ENCODE measurements at regions not wholly inside any gene's neighbourhood (a gene's known extent, or its start where the extent isn't known, plus 50 kb on each side); places are given as distances from the start of the nearest gene placed in this dataset.
A peak's percentile ranks its signal among the peaks of the same experiment; 100 is the strongest.
"Not testable (repeated sequence)": the region's sequence is repeated elsewhere in the genome, so short reads cannot be mapped to it uniquely, and the experiment has no call there.

DNA sequence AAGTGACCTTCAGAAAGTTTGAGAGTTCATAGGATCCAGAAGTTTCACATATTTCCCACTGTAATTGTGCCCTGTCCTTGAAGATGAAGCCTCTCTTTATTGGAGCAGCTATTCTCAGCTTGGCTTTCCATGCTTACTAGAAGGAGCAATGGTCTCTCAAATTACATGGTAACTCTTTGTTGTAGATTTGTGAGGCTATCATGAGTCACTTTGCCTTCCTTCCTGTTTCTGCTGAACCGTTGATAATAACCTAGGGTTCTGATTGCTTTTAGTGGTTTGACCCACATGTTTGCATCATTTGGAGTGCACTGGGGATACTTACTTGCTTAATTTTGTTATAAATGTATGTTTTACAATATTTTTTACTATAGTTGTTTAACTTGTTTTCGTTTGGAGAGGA lies 772.9 kb upstream of the SLITRK6 start:
- no peak for DNase-seq (ENCODE audit: low read depth, low spot score)

DNA sequence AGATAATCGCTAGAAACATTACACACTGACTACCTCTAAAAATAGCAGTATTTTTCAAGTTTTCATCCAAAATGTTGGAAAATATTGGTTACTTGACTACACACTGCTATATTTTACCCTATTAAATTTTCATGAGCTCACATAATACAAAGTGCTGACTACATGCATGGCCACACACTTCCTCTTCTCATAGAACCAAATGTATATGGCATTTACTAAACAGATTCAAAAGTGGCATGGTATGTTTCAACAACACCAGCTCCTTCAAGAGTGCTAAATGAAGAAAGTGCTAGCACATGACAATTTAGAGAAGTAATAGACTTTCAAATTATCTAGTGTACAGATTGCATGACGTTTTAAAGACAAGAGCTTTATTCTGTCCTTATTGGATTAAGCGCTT lies 780.4 kb upstream of the SLITRK6 start:
- DNase-seq (ENCODE audit: low read depth, low spot score): no peak

DNA sequence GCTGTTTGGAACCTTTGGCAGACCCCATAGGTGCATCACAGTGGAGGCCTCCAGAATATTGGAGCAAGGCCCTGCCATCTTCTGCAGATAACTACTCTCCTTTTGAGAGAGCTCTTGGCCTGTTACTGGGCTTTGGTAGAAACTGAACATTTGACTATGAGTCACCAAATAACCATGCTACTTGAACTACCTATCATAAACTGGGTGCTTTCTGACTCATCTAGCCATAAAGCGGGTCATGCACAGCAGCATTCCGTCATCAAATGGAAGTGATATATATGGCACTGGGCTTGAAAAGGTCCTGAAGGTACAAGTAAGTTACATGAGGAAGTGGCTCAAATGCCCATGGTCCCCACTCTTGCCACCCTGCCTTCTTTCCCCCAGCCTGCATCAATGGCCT lies 782.5 kb upstream of the SLITRK6 start:
- DNase-seq (ENCODE audit: low read depth, low spot score): no peak

DNA sequence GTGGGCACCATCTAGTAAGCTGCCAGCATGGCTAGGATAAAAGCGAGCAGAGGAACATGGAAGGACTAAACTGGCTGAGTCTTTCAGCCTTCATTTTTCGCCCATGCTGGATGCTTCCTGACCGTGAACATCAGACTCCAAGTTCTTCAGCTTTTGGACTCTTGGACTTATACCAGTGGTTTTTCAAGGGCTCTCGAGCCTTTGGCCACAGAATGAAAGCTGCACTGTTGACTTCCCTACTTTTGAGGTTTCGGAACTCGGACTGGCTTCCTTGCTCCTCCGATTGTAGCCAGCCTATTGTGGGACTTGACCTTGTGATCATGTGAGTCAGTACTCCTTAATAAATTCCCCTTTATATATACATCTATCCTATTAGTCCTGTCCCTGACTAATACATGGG lies 785.1 kb upstream of the SLITRK6 start:
- DNase-seq (ENCODE audit: low read depth, low spot score): no peak

DNA sequence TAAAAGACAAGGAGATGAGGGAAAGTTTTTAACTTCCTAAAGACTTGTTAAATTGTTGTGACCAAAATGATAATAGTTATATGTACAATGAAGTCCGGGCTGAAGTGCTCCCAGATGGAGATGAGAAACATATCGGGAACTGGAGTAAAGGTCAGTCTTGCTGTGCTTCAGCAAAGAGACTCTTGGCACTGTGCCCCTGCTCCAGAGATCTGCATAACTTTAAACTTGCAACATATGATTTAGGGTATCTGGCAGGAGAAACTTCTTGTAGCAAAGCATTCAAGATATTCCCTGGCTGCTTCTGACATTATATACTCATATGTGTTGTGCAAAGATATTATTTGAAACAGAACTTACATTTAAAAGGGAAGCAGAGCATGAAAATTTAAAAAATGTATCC lies 786.6 kb upstream of the SLITRK6 start:
- DNase-seq (ENCODE audit: low read depth, low spot score): peak; percentile 49

DNA sequence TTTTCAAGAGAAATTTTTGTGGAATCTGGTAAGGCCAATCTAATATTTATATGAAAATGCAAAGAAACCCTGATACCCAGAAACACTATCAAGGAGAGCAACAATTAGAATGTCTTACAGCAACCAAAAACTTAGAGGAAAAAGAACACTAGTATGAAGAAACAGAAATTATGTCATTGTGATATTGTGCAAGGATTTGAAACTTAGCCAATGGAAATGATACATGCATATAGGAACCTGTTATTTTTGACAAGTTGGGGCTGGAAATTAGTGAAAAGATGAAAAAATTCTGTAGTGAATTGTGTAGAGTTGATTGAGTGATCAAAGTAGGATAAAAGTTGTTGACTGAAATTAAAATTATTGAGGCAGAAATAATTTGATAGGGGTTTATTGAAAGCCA lies 792.6 kb upstream of the SLITRK6 start:
- DNase-seq (ENCODE audit: low read depth, low spot score): no peak

DNA sequence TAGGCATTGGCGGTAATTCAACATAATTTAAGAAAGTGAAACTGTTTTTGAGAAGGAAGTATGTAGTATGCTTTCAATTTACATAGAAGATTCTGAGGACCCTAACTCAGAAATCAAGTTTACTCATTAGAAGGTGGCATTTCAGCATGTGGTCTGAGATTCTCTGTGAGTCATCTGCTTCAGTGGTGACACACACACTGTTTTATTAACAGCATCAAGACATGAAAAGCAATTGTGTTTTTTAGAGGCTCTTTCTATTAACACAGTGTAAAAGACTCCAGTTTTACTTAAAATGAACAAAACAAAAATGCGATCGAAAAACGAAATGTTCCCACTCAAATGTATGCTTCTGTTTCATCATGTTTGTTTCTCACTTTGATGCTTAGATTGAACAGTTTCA lies 802.1 kb upstream of the SLITRK6 start:
- no peak for DNase-seq (ENCODE audit: low read depth, low spot score)

DNA sequence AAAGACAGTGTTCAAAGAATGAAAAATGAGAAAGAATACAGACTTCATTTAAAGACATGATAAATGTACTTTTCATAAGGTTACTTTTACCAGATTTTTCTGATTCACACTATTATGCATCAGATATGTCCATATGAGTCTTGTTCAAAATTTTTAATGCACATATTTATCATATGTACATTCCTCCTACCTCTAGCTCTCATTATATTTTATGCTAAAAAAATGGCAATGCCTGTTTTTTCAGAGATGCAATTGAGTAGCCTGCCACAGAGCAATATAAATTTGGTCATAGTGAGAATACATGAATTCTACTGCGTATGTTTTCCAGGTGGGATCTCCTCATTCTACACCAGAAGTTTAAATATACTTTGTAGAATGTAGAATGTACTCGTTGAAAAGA lies 807.0 kb upstream of the SLITRK6 start:
- DNase-seq (ENCODE audit: low read depth, low spot score): no peak

DNA sequence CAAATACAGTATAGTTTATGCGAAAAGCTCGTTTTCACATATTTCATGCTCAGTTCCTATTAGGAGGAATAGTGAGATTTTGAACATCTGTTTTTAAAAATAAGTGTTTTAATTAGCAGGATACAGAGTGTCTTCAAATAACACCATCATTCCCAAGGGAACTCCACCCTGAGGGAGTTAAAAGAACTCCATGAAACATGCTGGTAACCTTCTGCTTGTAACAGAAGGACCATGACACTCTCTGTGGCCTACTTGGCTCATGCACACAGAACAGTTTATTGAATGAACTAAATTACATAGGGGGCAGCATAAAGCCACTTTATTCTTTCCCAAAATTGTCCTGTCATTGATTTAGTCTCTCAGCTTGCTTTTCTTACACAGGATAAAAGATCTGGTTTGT lies 809.5 kb upstream of the SLITRK6 start:
- no peak for DNase-seq (ENCODE audit: low read depth, low spot score)

DNA sequence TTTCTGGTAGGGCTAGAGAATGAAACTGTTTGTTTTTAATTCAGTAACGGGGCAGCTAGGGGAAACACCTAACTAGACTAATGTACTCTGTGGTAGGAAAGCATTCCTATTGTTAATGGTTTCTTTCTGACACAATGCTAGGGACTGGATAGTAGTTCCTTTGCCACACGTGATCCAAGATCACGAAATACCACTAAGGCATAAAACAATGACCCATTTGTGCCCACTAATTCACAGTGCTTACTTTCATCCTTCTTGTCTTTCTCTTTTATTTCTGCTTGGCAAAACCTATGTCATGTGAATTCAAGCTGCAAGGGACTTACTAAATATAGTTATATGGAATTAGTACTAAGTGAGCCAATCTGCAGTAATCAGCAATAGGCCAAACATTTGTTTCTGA lies 834.1 kb upstream of the SLITRK6 start:
- DNase-seq (ENCODE audit: low read depth, low spot score): no peak

DNA sequence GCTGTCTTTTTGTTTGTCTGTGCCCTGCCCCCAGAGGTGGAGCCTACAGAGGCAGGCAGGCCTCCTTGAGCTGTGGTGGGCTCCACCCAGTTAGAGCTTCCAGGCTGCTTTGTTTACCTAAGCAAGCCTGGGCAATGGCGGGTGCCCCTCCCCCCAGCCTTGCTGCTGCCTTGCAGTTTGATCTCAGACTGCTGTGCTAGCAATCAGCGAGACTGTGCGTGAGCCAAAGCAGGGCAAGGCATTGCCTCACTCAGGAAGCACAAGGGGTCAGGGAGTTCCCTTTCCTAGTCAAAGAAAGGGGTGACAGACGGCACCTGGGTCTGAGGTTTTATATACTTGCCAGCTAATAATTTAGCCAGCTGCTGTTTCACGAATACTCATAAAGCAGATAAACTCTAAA lies 852.0 kb upstream of the SLITRK6 start:
- not testable (repeated sequence) for DNase-seq (ENCODE audit: low read depth, low spot score)

DNA sequence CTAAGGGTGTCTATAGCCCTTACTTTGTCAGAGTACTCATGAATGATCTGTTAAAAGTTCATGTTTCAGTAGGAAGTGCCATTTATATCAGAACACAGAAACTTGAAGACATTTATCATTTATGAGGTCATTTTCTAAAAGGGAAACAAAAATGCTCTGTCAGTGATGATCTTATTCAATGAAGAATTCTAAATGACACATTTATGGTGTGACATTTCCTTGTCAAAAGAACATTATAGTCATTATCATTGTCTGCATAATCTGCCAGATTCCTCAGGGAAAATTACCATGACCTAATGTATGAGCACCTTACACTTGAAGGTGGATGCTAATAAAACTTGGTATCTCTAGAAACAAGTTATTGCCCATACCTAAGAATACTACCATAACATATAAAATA lies 853.8 kb upstream of the SLITRK6 start:
- no peak for DNase-seq (ENCODE audit: low read depth, low spot score)

DNA sequence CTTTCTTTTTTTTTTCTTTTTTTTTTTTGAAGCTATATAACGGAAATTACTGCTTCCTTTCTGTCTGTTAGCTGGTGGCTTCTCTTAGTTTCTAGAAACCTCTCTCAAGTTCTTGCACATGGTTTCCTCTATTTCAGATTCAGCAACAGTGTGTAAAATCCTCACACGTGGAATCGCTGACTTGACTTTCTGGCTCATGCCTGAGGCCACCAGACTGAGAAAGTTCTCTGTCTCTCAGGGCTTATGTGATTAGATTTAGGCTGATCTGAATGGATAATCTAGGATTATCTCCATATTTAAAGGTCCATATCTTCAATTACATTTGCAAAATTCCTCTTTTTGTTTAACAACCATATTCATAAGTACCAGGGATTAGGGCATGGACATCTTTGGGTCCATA lies 856.3 kb upstream of the SLITRK6 start:
- no peak for DNase-seq (ENCODE audit: low read depth, low spot score)

DNA sequence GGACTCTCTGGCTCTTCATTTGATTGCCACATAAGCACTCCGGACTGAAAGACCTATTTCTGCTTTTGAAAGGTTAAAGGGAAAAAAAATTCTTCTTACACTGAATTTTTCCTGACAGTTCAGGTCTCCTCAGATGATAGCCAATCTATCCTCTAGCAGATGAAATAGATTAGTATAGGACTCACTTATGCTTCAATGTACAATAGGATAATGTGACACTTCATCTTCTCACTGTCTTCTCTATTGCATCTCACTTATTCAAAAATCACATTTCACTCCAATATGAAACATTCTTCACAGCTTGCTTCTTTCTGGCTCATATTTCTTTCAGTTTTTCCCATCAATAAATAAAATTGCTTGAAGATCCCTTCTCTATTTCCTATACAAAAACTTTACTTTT lies 860.9 kb upstream of the SLITRK6 start:
- no peak for DNase-seq (ENCODE audit: low read depth, low spot score)

DNA sequence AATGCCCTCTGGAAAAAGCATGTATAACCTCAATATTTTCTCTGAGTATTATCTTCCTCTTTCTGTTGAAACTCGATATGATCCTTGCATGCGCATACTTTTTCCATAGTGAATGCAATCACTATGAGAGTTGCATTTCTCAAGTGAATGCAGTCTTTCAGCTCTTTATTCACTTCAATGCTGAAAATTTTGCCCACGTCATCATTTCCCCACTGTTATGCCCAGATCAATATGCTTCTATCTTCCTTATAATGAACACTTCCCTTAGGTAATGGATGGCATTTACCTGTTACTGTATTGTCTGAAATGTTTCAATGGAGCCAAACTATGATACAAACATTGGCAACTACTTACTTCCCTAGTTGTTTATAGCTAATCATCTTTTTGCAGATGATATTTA lies 866.6 kb upstream of the SLITRK6 start:
- no peak for DNase-seq (ENCODE audit: low read depth, low spot score)

DNA sequence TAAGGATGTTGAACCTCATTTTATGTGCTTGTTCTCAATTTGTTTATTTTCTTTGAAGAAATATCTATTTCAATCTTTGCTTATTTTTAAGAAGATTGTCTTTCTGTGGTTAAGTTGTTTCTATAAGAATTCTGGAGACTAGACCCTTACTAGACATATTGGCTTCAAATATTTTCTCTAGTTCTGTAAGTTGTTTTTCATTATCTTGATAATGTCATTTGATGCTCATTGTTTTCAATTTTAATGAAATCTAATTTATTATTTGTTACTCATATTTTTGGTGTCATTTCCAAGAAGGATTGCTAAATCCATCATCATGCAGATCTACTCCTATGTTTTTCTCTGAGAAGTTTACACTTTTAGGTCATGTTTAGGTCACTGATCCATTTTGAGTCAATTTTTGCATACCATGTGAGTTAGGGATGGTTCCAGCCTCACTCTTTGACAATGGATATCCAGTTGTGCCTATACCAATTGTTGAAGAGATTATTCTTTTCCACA lies 874.8 kb upstream of the SLITRK6 start:
- no peak for DNase-seq (ENCODE audit: low read depth, low spot score)

DNA sequence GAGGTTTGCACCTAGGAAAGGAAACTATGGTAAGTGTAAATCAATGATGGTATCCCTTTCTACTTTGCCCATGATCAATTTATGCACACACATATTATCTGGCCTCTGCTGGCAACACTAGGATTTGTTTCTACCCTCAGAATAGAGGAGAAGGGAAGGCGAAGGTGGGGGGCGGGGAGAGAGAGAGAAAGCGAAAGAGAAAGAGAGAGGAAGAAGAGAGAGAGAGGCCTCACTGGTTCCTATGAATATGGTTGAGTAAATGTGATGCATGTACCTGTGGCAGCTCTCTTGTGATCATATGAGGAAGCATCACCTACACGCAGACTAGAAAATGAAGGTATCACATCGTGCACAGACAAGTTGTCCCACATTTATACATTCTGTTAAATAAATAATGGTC lies 882.0 kb upstream of the SLITRK6 start:
- DNase-seq (ENCODE audit: low read depth, low spot score): no peak

DNA sequence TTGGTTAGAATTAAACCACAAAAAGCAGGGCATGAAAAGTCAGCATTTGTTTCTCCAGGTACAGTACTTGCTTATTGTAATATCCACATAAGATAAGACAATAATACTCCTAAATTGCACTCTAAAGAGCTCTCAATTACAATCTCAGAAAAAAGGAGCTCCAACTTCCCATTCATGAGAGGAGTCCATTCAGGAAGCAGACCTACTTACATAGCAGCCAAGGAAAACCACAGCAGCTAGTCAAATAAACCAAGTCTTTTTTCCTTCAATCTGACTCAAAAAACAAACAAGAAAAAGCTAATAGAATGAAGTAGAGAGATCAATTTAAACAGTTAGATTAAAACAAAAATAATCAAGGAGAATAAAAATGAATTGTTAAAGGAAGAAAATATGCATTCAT lies 885.2 kb upstream of the SLITRK6 start:
- no peak for DNase-seq (ENCODE audit: low read depth, low spot score)

DNA sequence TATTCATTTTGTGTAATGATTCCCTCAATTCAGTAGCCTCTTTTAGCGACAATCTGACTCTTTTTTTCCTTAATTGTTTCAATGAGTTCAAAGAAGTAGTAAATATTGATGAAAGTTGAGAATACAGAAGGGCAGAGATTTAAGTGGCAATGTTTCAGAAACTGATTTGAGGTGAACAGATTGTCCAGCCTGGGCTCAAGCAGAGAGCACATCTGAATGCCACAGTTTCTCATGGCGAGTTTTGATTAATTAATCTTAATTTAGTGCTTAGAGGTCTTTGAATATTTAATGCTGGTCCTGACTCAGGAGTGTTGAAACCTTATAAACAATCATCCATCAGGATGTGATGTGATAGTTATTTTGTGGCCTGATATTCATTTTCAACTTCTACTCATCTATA lies 890.7 kb upstream of the SLITRK6 start:
- no peak for DNase-seq (ENCODE audit: low read depth, low spot score)

DNA sequence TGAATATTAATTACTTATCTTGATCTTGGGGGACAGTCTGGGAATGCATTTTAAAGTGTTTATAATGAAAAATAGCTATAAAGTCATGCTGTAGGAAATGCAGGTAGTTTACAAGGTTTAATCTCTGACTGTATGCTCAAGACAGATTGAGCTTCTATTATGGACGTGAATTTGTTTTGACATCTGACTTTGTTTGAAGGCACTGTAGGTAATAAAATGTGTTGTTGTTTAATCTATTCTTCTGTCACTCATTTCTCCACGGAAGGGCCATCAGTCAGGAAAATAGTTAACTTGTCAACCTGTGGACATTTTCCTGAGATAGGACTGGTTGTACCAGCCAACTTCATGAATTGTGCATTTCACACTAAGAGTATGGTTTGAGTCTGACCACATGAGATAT lies 893.1 kb upstream of the SLITRK6 start:
- no peak for DNase-seq (ENCODE audit: low read depth, low spot score)

DNA sequence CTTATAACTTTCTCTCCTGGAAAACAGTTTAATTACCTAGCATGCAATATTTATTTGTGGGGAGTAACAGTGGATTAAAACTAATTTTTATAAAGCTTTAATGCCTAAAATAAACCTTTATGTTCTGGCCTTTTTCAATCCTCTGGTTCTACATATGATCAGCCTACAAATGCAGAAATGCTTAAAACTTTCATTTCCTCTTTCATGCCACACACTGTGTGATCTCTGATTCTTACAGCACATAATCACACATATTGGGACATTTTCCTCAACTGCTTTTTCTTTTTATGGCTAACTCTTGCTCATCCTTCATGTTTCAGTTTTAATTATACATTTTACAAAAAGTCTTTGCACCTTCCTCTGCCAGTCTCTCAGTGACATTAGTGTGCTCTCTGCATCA lies 910.8 kb upstream of the SLITRK6 start:
- no peak for DNase-seq (ENCODE audit: low read depth, low spot score)

DNA sequence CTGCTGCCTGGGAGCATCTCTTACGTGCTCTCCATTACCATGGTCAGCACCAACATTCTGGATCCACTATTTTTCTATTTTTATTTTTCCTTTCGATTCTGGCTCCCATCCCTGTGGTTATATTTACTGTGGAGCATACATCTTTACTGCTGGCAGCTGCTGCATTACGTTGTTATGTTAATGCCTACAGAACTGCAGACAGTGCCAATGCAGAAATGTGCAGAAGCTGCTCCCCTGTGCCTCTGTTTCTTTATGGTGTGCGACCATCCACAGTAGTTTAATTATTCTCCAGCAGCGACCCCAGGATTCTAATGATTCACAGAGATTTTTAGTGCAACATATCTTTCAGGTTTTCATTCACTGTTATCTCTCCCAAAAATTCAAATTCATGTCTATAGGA lies 911.7 kb upstream of the SLITRK6 start:
- no peak for DNase-seq (ENCODE audit: low read depth, low spot score)

DNA sequence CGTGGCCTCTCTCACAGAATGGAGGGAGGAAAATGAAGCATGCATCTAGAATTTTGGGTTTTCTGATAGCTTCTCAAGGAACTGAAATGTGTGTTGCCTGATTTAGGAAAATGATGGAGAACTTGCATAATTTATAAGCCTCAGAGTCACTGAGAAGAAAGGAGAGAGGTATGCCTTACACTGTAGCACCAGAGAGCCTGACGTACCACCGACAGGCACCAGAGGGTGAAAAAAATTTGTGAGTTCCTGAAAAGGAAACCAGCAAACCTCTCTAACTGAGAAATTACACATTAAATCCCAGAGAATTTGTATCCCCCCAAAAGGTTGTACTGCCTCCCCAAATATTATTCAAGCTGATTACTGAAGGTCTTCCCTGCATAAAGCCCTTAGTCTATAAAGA lies 915.3 kb upstream of the SLITRK6 start:
- no peak for DNase-seq (ENCODE audit: low read depth, low spot score)

DNA sequence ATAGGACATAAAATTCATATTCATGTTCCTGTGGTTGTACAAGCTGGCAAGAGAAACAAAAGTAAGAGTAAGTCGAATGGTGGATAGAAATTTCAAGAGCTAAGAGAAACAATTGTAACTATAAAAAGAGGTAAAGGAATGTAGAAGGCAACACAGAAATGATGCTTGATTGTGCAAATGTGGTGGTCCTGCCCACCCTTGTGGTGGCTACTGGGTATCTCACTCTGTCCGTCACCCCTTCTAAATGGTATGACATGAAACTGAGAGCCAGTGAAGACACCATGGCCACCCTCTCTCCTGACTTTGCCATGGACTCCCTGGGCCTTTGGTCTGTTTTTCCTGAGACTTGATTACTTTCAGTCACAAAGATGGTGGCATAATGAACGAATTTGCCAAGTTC lies 925.9 kb upstream of the SLITRK6 start:
- DNase-seq (ENCODE audit: low read depth, low spot score): no peak

DNA sequence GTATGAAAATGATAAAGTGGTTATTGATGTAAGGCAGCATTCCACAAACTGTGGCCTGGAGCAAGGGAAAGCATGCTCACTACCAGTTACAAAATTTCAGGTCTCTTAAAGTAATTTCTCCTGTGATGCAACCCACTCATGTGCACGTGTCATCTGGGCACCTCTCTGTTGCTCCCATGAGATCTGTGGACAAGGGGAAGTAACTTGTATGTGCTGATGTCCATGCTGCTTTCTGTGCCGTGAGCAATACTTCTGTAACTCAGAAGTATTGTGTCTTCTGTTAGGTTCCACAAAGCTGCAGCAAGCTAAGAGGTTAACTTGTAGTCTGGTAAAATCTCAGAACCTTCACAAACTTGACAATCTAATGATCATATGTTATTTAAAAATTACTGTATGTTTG lies 930.0 kb upstream of the SLITRK6 start:
- DNase-seq (ENCODE audit: low read depth, low spot score): no peak

All from smooth muscle cell of the brain vasculature (primary cell).